Testis (tissue), 2 donors: ENCODE measurements at regions not wholly inside any gene's neighbourhood (a gene's known extent, or its start where the extent isn't known, plus 50 kb on each side); places are given as distances from the start of the nearest gene placed in this dataset.

Source experiments
- DNase-seq: peaks from one replicate; pipeline ENCODE4 v3.0.0-alpha.2; 2019
- H3K27ac ChIP-seq, 2 donors: fragments of 200-600 bp; sonication (generic); one replicate each; pipeline ENCODE4 v1.5.1; 2019
- H3K27me3 ChIP-seq: fragments of 200-600 bp; sonication (generic); one replicate; pipeline ENCODE4 v1.5.1; 2019
- H3K36me3 ChIP-seq: fragments of 200-600 bp; sonication (generic); one replicate; pipeline ENCODE4 v1.5.1; 2017; ENCODE audit warnings: low read depth; ENCODE audit errors: missing control alignments
- H3K4me1 ChIP-seq: fragments of 200-600 bp; sonication (generic); one replicate; pipeline ENCODE4 v1.5.1; 2019
- H3K4me3 ChIP-seq, 2 donors: fragments of 200-600 bp; sonication (generic); one replicate each; pipeline ENCODE4 v1.5.1; 2017 to 2019
- H3K9me3 ChIP-seq: fragments of 200-600 bp; sonication (generic); one replicate; pipeline ENCODE4 v1.5.1; 2017
- CTCF ChIP-seq, 3 experiments: fragments of 450-650 bp in 2 of 3; fragments of 200-600 bp in 1 of 3; sonication (generic) in 1 of 3; IDR thresholded peaks; one replicate each; pipeline ENCODE4 v1.5.1; 2016 to 2019; ENCODE audit warnings: antibody characterized with exemption in 3 of 3, mild to moderate bottlenecking in 2 of 3, moderate library complexity in 1 of 3
- POLR2A ChIP-seq: fragments of 450-650 bp; IDR thresholded peaks from one replicate; pipeline ENCODE4 v1.6.1; 2017; ENCODE audit warnings: antibody characterized with exemption, mild to moderate bottlenecking, moderate library complexity
- WGBS, 2 donors: methylation state at CpG; one replicate each; pipeline ENCODE4 v1.1.5; 2018; 5-methylcytosine and 5-hydroxymethylcytosine counted together
- intact Hi-C: fragments of 100-400 bp; cut with DNase I; formaldehyde crosslinking; loops from one replicate; pipeline ENCODE4 v1.15.1; 2023; ENCODE audit warnings: low total_unique reads

DNA sequence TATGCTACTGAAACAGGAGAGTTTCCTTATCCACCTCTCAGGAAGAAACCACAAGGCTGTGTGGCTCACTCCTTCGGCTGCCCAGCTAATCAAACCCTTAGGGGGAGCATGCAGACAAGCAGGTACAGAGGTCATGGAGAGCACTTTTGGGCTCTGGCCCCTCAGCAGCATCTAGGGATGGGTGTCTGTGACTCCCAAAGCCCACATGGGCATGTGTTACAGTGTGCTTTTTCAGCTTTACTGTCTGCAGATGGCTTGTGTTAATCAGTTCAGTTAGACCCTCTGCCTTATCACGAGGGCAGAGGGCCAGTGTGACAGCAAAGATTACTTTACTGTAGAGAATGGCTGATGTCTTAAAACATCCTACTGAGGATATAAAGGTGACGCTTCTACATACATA, 447.4 kb downstream of the PCDH10 start:
- Histone ChIP-seq H3K9me3 (no peaks in the 10 kb centered on the region), H3K4me3 (no peak overlapping the region), H3K36me3 (no peaks in the 10 kb centered on the region), H3K27me3 (no peaks in the 10 kb centered on the region), H3K4me1 (no peaks in the 10 kb centered on the region), H3K27ac (no peak overlapping the region)
- intact Hi-C loops: no loop called here
- 70 to 87% methylated on average over 3 of the region's 3 CpGs for WGBS, 2 donors
- DNase-seq: no peak
- TF ChIP-seq CTCF (IDR thresholded peaks at IDR 0.05): no peak
- TF ChIP-seq POLR2A: no peak

GRCh38 chr4:133594390-133595207, 445.5 kb downstream of the PCDH10 start:
- H3K4me1 ChIP-seq: no peaks in the 10 kb centered on the region
- 81 to 83% methylated on average over 4 of the region's 4 CpGs for WGBS, 2 donors
- no peaks in the 10 kb centered on the region for H3K9me3 ChIP-seq
- no peak for TF ChIP-seq CTCF (IDR thresholded peaks at IDR 0.05)
- TF ChIP-seq POLR2A: no peak
- H3K27ac ChIP-seq: no peak overlapping the region
- no peak overlapping the region for H3K4me3 ChIP-seq
- intact Hi-C loops: no loop called here
- no peaks in the 10 kb centered on the region for H3K36me3 ChIP-seq
- no peaks in the 10 kb centered on the region for H3K27me3 ChIP-seq
- no peak for DNase-seq

- intact Hi-C loops: no loop called here
These were observed 444.7 kb downstream of the PCDH10 start for GRCh38 chr4:133593764-133594163.

DNA sequence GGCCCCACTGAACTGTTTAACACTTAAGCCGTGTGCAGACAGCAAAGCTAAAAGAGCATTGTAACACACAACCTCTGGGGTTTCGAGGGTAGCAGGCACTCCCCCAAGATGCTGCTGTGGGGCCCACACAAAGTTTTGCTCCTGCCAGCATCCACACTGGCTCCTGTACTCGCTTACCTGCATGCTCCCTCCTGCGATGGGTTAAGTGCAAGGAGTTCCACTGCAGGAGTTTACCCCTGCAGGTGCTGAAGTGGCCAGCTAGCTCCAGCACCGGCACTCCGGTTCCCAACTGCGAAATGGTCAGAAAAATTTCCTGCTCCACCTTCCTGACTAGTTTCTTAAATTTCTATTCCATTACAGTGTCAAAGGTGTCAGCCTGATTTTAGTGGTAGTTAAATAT, 443.5 kb downstream of the PCDH10 start:
- no peak overlapping the region for H3K27ac ChIP-seq
- no peaks in the 10 kb centered on the region for H3K4me1 ChIP-seq
- WGBS, 2 donors: 68 to 77% methylated on average over 6 to 7 of the region's 7 CpGs
- no peaks in the 10 kb centered on the region for H3K36me3 ChIP-seq
- H3K27me3 ChIP-seq: no peaks in the 10 kb centered on the region
- TF ChIP-seq POLR2A (no peak), CTCF (IDR thresholded peaks at IDR 0.05) (no peak)
- H3K9me3 ChIP-seq: no peaks in the 10 kb centered on the region
- DNase-seq: no peak
- H3K4me3 ChIP-seq: no peak overlapping the region
- intact Hi-C loops: no loop called here

More at GRCh38 chr4:133593764-133594163, 444.7 kb downstream of the PCDH10 start:
- no peaks in the 10 kb centered on the region for H3K36me3 ChIP-seq
- TF ChIP-seq CTCF (IDR thresholded peaks at IDR 0.05) (no peak), POLR2A (no peak)
- H3K27ac ChIP-seq: no peak overlapping the region
- H3K4me3 ChIP-seq: no peak overlapping the region
- H3K9me3 ChIP-seq: no peaks in the 10 kb centered on the region
- H3K27me3 ChIP-seq: no peaks in the 10 kb centered on the region
- DNase-seq: no peak
- H3K4me1 ChIP-seq: no peaks in the 10 kb centered on the region

DNA sequence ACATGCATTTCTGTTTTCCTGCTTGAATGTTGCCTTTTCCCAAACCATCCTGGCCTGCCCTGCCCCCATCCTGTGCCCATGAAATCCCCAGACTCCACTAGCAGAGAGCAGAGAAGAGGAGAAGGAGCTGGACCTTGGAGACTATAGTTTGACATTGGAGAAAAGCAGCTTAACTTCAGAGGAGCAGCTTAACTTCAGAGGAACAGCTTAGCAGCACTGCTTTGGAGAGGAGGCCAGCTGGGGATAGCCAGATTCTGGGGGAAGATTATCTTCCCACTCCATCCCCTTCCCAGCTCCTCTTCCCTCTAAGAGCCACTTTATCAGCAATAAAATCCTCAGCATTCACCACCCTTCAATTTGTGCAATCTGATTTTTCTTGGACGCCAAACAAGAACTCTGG, 443.0 kb downstream of the PCDH10 start:
- intact Hi-C loops: no loop called here
- no peak for TF ChIP-seq POLR2A
- no peak for TF ChIP-seq CTCF (IDR thresholded peaks at IDR 0.05)
- 65 to 82% methylated on average over 1 of the region's 1 CpG for WGBS, 2 donors

More for the DNA sequence above, 443.0 kb downstream of the PCDH10 start:
- H3K4me3 ChIP-seq: no peak overlapping the region
- H3K4me1 ChIP-seq: no peaks in the 10 kb centered on the region
- DNase-seq: no peak
- H3K27me3 ChIP-seq: no peaks in the 10 kb centered on the region
- no peaks in the 10 kb centered on the region for H3K9me3 ChIP-seq
- H3K36me3 ChIP-seq: no peaks in the 10 kb centered on the region
- no peak overlapping the region for H3K27ac ChIP-seq
